Keratinocyte (primary cell): ENCODE measurements at regions not wholly inside any gene's neighbourhood (a gene's known extent, or its start where the extent isn't known, plus 50 kb on each side); places are given as distances from the start of the nearest gene placed in this dataset.

Experiments used
- DNase-seq: peaks from one replicate; pipeline ENCODE4 v3.0.0-alpha.2; 2011; ENCODE audit warnings: low read depth, missing footprints, low spot score
- FAIRE-seq: peaks from 2 replicates; lab custom pipeline; 2011; peaks lifted over from hg19 to GRCh38; lab: Jason Lieb, UNC
- H2AFZ ChIP-seq: 2 replicates; pipeline ENCODE4 v1.6.0; 2012; ENCODE audit warnings: low read length, control low read depth, inconsistent platforms; ENCODE audit not compliant: control insufficient read depth
- H3K27ac ChIP-seq: 2 replicates; pipeline ENCODE4 v1.5.1; 2011; ENCODE audit warnings: low read length; ENCODE audit not compliant: control insufficient read depth, insufficient read depth
- H3K27me3 ChIP-seq: 3 replicates; pipeline ENCODE4 v1.6.0; 2011; ENCODE audit warnings: low read length; ENCODE audit not compliant: control insufficient read depth, insufficient read depth; ENCODE audit errors: extremely low read depth
- H3K36me3 ChIP-seq, 2 experiments: 2 replicates in 1 of 2; 3 replicates in 1 of 2; pipeline ENCODE4 v1.5.1; 2011; ENCODE audit warnings: low read length in 2 of 2, mild to moderate bottlenecking in 1 of 2; ENCODE audit not compliant: control insufficient read depth in 2 of 2, insufficient read depth in 2 of 2; ENCODE audit errors: extremely low read depth in 1 of 2
- H3K4me1 ChIP-seq: 3 replicates; pipeline ENCODE4 v1.5.1; 2011; ENCODE audit warnings: low read length; ENCODE audit not compliant: control insufficient read depth, insufficient read depth; ENCODE audit errors: extremely low read depth
- H3K4me2 ChIP-seq: 3 replicates; pipeline ENCODE4 v1.6.0; 2011; ENCODE audit warnings: low read depth, low read length; ENCODE audit not compliant: control insufficient read depth, insufficient read depth; ENCODE audit errors: extremely low read depth
- H3K4me3 ChIP-seq, 3 experiments: fragments of 200-600 bp in 1 of 3; sonication (generic) in 1 of 3; 2 replicates in 2 of 3; 3 replicates in 1 of 3; pipeline ENCODE4 v1.5.1; 2011 to 2016; ENCODE audit warnings: low read length in 3 of 3, mild to moderate bottlenecking in 3 of 3, control low read depth in 2 of 3, inconsistent platforms in 1 of 3, low read depth in 1 of 3, mixed read lengths in 1 of 3, mixed run types in 1 of 3, moderate library complexity in 1 of 3; ENCODE audit not compliant: control insufficient read depth in 2 of 3, insufficient read depth in 2 of 3; ENCODE audit errors: extremely low read depth in 1 of 3
- H3K79me2 ChIP-seq: 2 replicates; pipeline ENCODE4 v1.6.0; 2012; ENCODE audit warnings: low read length; ENCODE audit not compliant: control insufficient read depth, insufficient read depth
- H3K9ac ChIP-seq: 3 replicates; pipeline ENCODE4 v1.6.0; 2011; ENCODE audit warnings: low read length; ENCODE audit not compliant: control insufficient read depth, insufficient read depth; ENCODE audit errors: extremely low read depth
- H3K9me1 ChIP-seq: 3 replicates; pipeline ENCODE4 v1.6.0; 2011; ENCODE audit warnings: low read length; ENCODE audit not compliant: control insufficient read depth, insufficient read depth; ENCODE audit errors: extremely low read depth
- H3K9me3 ChIP-seq: 2 replicates; pipeline ENCODE4 v1.5.1; 2012; ENCODE audit warnings: low read depth, low read length; ENCODE audit not compliant: control insufficient read depth
- H4K20me1 ChIP-seq: 3 replicates; pipeline ENCODE4 v1.6.0; 2011; ENCODE audit warnings: low read length; ENCODE audit not compliant: control insufficient read depth, insufficient read depth; ENCODE audit errors: extremely low read depth
- CTCF ChIP-seq, 3 experiments: IDR thresholded peaks in 1 of 3; conservative IDR thresholded peaks in 1 of 3; optimal IDR thresholded peaks in 1 of 3; 2 replicates in 2 of 3; 3 replicates in 1 of 3; pipeline versions ENCODE3 to v1.5.1; 2011; ENCODE audit warnings: low read length in 3 of 3, mild to moderate bottlenecking in 3 of 3, moderate library complexity in 2 of 3, control low read depth in 1 of 3, inconsistent platforms in 1 of 3; ENCODE audit not compliant: insufficient read depth in 2 of 3; ENCODE audit errors: extremely low read depth in 1 of 3
- EZH2 ChIP-seq: IDR thresholded peaks from one replicate; pipeline ENCODE4 v1.6.1; 2012; ENCODE audit warnings: inconsistent platforms, mild to moderate bottlenecking, low read length, moderate library complexity
- dilution Hi-C: fragments of 300-500 bp; cut with MboI; formaldehyde crosslinking; loops from one replicate; pipeline ENCODE4 v1.7.0; 2020; ENCODE audit warnings: low sequenced_read_pairs; ENCODE audit not compliant: extremely low pct_ligation_motif_present

- dilution Hi-C loops, result no loop called here
- no peaks in the 10 kb centered on the region for H3K9me1 ChIP-seq
- no peaks in the 10 kb centered on the region for H3K9me3 ChIP-seq
- H3K4me1 ChIP-seq, result no peaks in the 10 kb centered on the region
- H3K27ac ChIP-seq, result no peak overlapping the region
- TF ChIP-seq EZH2 (no peak), CTCF (optimal IDR thresholded peaks at IDR 0.05 in 1 of 3, IDR thresholded peaks at IDR 0.05 in 1 of 3, conservative IDR thresholded peaks at IDR 0.05 in 1 of 3; ENCODE audit: extremely low read depth in 1 of 3, insufficient read depth in 2 of 3, low read length in 3 of 3) (no peak)
- no peak overlapping the region for H2AFZ ChIP-seq
- no peak overlapping the region for H3K4me3 ChIP-seq
- no peaks in the 10 kb centered on the region for H3K79me2 ChIP-seq
- FAIRE-seq (no peak), DNase-seq (no peak)
- no peaks in the 10 kb centered on the region for H4K20me1 ChIP-seq
- H3K4me2 ChIP-seq, result no peak overlapping the region
- no peaks in the 10 kb centered on the region for H3K36me3 ChIP-seq
- no peaks in the 10 kb centered on the region for H3K27me3 ChIP-seq
- no peak overlapping the region for H3K9ac ChIP-seq
These were observed 319.4 kb downstream of the BRINP2 start for GRCh38 chr1:177490036-177490639.

GRCh38 chr1:177488722-177489121, 318.0 kb downstream of the BRINP2 start:
- H3K27me3 ChIP-seq, result no peaks in the 10 kb centered on the region
- no peak for TF ChIP-seq CTCF (optimal IDR thresholded peaks at IDR 0.05 in 1 of 3, IDR thresholded peaks at IDR 0.05 in 1 of 3, conservative IDR thresholded peaks at IDR 0.05 in 1 of 3; ENCODE audit: extremely low read depth in 1 of 3, insufficient read depth in 2 of 3, low read length in 3 of 3)
- TF ChIP-seq EZH2, result no peak
- H2AFZ ChIP-seq, result no peak overlapping the region
- no peaks in the 10 kb centered on the region for H3K9me3 ChIP-seq
- H3K27ac ChIP-seq, result no peak overlapping the region
- H3K4me1 ChIP-seq, result no peaks in the 10 kb centered on the region
- no peaks in the 10 kb centered on the region for H3K79me2 ChIP-seq
- dilution Hi-C loops, result no loop called here
- DNase-seq (no peak), FAIRE-seq (no peak)
- H3K4me2 ChIP-seq, result no peak overlapping the region
- no peak overlapping the region for H3K4me3 ChIP-seq
- no peaks in the 10 kb centered on the region for H3K9me1 ChIP-seq
- no peaks in the 10 kb centered on the region for H3K36me3 ChIP-seq
- H3K9ac ChIP-seq, result no peak overlapping the region
- no peaks in the 10 kb centered on the region for H4K20me1 ChIP-seq
